ENCODE measurements at regions not wholly inside any gene's neighbourhood (a gene's known extent, or its start where the extent isn't known, plus 50 kb on each side); places are given as distances from the start of the nearest gene placed in this dataset.

DNA sequence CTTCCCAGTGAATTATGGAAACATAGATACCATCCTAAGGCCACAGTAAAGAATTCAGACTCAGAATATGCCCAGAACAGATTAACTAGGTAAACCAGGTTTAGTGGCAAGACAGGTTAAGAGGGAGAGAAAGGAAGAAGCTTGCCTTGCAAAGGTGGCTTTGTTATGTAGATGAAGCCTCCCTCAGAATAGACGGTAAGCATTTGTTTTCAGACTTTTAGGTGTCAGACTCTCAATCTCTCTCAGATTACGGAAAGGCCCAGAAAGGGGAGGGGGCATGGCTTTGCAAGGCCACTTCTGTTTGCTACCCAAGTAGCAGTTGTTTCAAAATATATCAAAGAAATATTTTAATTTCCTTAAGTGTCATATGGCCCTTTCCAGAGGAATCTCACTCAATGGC is 457.1 kb upstream of the BOD1L1 start:
- H3K4me1 ChIP-seq, result no peaks in the 10 kb centered on the region
- H3K9me3 ChIP-seq, result no peaks in the 10 kb centered on the region
- TF ChIP-seq, protein P1, sequence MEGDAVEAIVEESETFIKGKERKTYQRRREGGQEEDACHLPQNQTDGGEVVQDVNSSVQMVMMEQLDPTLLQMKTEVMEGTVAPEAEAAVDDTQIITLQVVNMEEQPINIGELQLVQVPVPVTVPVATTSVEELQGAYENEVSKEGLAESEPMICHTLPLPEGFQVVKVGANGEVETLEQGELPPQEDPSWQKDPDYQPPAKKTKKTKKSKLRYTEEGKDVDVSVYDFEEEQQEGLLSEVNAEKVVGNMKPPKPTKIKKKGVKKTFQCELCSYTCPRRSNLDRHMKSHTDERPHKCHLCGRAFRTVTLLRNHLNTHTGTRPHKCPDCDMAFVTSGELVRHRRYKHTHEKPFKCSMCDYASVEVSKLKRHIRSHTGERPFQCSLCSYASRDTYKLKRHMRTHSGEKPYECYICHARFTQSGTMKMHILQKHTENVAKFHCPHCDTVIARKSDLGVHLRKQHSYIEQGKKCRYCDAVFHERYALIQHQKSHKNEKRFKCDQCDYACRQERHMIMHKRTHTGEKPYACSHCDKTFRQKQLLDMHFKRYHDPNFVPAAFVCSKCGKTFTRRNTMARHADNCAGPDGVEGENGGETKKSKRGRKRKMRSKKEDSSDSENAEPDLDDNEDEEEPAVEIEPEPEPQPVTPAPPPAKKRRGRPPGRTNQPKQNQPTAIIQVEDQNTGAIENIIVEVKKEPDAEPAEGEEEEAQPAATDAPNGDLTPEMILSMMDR (IDR thresholded peaks at IDR 0.05; ENCODE audit: low read depth, low read length), result no peak
- H3K27me3 ChIP-seq, result no peaks in the 10 kb centered on the region
- no peaks in the 10 kb centered on the region for H3K36me3 ChIP-seq
- no peak overlapping the region for H3K4me3 ChIP-seq (ENCODE audit: low read depth, low read length)
- DNase-seq, result no peak

DNA sequence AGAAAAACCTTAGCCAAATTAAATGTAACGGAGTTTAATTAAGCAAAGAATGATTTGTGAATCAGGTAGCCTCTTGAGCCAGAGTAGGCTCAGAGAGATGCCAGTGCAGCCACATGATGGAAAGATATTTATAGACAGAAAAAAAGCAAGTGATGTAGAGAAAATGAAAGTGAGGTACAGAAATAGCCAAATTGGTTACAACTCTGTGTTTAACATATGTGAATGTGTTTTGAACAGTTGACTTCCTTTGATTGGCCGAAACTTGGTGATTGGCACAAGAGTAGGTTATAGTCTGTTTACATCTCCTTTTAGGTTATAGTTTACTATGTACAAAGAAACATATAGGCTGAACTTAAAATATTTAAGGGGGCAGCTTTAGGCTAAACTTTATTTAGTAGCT is 459.9 kb upstream of the BOD1L1 start:
- Histone ChIP-seq H3K4me1 (no peaks in the 10 kb centered on the region), H3K36me3 (no peaks in the 10 kb centered on the region), H3K27me3 (no peaks in the 10 kb centered on the region), H3K9me3 (no peaks in the 10 kb centered on the region), H3K4me3 (ENCODE audit: low read depth, low read length) (no peak overlapping the region)
- TF ChIP-seq, protein P1 (IDR thresholded peaks at IDR 0.05; ENCODE audit: low read depth, low read length), result no peak
- no peak for DNase-seq

DNA sequence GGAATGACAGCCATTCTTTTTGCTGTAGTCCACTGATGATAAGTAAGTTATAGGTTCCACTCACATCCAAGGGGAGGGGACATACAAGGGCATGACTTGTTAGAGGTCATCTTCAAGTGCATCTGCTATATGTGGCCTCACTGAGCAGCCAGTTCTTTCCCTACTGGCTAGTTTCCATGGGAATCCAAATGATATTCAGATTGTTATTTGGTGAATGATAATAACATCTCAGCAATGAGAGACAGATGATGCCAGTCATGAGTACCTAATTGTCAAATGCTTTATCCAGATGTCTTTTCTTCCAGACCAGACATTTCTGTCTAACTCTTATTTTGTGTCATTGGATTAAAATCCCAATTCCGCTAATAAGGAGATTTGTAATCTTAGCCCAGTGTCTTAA is 460.4 kb upstream of the BOD1L1 start:
- Histone ChIP-seq H3K36me3 (no peaks in the 10 kb centered on the region), H3K9me3 (no peaks in the 10 kb centered on the region), H3K4me1 (no peaks in the 10 kb centered on the region), H3K27me3 (no peaks in the 10 kb centered on the region), H3K4me3 (ENCODE audit: low read depth, low read length) (no peak overlapping the region)
- no peak for DNase-seq
- TF ChIP-seq, protein P1 (IDR thresholded peaks at IDR 0.05; ENCODE audit: low read depth, low read length), result no peak

DNA sequence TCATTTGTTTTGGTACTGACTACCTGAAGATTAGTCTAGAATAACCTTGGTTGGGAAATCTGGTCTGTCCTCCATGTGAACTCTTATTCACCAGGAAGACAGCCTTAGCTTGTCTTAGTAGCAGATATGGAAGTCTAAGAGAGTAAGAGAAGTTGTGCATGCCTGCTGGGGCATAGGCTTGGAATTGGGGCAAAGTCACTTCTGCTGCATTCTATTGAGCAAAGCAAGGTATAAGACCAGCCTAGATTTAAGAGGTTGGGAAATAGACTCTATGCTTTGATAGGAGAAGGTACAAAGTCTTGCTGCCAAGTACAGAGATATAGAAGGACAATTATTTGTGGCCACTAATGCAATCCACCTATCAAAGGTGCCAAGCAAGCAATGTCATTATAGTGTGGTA is 464.0 kb upstream of the BOD1L1 start:
- Histone ChIP-seq H3K9me3 (no peaks in the 10 kb centered on the region), H3K4me3 (ENCODE audit: low read depth, low read length) (no peak overlapping the region), H3K36me3 (no peaks in the 10 kb centered on the region), H3K27me3 (no peaks in the 10 kb centered on the region), H3K4me1 (no peaks in the 10 kb centered on the region)
- TF ChIP-seq, protein P1 (IDR thresholded peaks at IDR 0.05; ENCODE audit: low read depth, low read length), result no peak
- no peak for DNase-seq

DNA sequence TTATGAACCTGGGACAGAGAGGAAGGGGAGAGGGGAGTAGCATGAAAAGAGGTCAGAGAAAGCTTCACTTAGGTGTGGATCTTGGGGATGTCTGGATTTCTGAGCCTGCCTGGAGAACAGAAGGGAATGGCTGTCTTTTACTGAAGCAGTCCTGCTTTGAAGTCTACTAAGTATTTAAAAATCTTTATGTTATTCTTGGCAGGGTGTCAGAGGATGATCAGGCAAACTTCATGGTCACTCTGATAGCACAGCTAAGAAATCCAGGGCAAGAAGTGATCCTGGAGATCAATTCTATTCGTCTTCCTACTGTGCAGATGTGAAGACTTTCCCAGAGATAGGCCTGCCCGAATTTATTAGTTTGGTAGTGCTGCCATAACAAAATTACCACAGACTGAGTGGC is 464.4 kb upstream of the BOD1L1 start:
- no peaks in the 10 kb centered on the region for H3K9me3 ChIP-seq
- DNase-seq, result no peak
- H3K27me3 ChIP-seq, result no peaks in the 10 kb centered on the region
- TF ChIP-seq, protein P1 (IDR thresholded peaks at IDR 0.05; ENCODE audit: low read depth, low read length), result no peak
- H3K4me1 ChIP-seq, result no peaks in the 10 kb centered on the region
- H3K4me3 ChIP-seq (ENCODE audit: low read depth, low read length), result no peak overlapping the region
- H3K36me3 ChIP-seq, result no peaks in the 10 kb centered on the region

DNA sequence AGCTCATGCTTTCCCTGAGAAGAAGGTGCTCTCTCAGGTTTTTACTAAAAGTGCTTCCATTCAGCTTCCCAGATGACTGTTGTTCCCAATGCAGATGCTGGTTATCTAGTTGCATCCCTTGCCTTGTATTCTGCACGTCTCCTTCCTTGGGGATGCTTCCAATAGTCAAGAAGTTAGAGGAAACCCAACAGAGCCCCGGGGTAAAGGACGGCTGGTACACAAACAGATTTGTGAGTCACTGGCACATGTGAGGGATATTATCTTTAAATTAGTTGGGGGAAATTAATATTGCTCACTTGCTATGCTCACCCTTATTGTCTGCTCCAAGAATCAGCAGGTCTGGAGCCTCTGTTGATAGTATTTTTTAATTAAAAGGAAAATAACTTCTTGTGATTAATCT is 465.2 kb upstream of the BOD1L1 start:
- H3K4me1 ChIP-seq, result no peaks in the 10 kb centered on the region
- TF ChIP-seq, protein P1 (IDR thresholded peaks at IDR 0.05; ENCODE audit: low read depth, low read length), result no peak
- H3K27me3 ChIP-seq, result no peaks in the 10 kb centered on the region
- no peaks in the 10 kb centered on the region for H3K36me3 ChIP-seq
- H3K4me3 ChIP-seq (ENCODE audit: low read depth, low read length), result no peak overlapping the region
- DNase-seq, result no peak
- no peaks in the 10 kb centered on the region for H3K9me3 ChIP-seq

Data from BE2C (cell line).